Mesenchymal stem cell (in vitro differentiated cells and primary cell): ENCODE measurements at regions not wholly inside any gene's neighbourhood (a gene's known extent, or its start where the extent isn't known, plus 50 kb on each side); places are given as distances from the start of the nearest gene placed in this dataset.
"Not testable (repeated sequence)": the region's sequence is repeated elsewhere in the genome, so short reads cannot be mapped to it uniquely, and the experiment has no call there.

Experiments used
- DNase-seq: peaks from one replicate; pipeline ENCODE4 v3.0.0-alpha.2; 2013
- H2AFZ ChIP-seq: one replicate; pipeline ENCODE4 v1.6.1; 2013; ENCODE audit warnings: low read depth, mild to moderate bottlenecking, control low read depth, inconsistent platforms, low read length, moderate library complexity
- H2AK5ac ChIP-seq: 2 replicates; pipeline ENCODE4 v1.6.1; 2013; ENCODE audit warnings: low read length, moderate library complexity, mild to moderate bottlenecking, inconsistent platforms; ENCODE audit not compliant: severe bottlenecking
- H2BK120ac ChIP-seq: one replicate; pipeline ENCODE4 v1.6.1; 2013; ENCODE audit warnings: low read depth, mild to moderate bottlenecking, inconsistent platforms, low read length, moderate library complexity
- H2BK12ac ChIP-seq, 2 experiments: one replicate each; pipeline ENCODE4 v1.6.1; 2013; ENCODE audit warnings: inconsistent platforms in 2 of 2, low read length in 2 of 2, mild to moderate bottlenecking in 2 of 2, moderate library complexity in 2 of 2, control low read depth in 1 of 2
- H2BK15ac ChIP-seq: one replicate; pipeline ENCODE4 v1.6.1; 2013; ENCODE audit warnings: mild to moderate bottlenecking, low read depth, inconsistent platforms; ENCODE audit not compliant: poor library complexity, severe bottlenecking
- H2BK5ac ChIP-seq: 2 replicates; pipeline ENCODE4 v1.6.1; 2013; ENCODE audit warnings: low read depth, mild to moderate bottlenecking, low read length, control low read depth, inconsistent platforms; ENCODE audit not compliant: poor library complexity, severe bottlenecking
- H3K14ac ChIP-seq, 2 experiments: one replicate each; pipeline ENCODE4 v1.6.1; 2013; ENCODE audit warnings: inconsistent platforms in 2 of 2, low read length in 2 of 2, control low read depth in 1 of 2, mild to moderate bottlenecking in 1 of 2, moderate library complexity in 1 of 2
- H3K18ac ChIP-seq, 2 experiments: one replicate each; pipeline ENCODE4 v1.6.1; 2013; ENCODE audit warnings: inconsistent platforms in 2 of 2, low read length in 2 of 2, control low read depth in 1 of 2, low read depth in 1 of 2, mild to moderate bottlenecking in 1 of 2
- H3K23ac ChIP-seq, 2 experiments: one replicate each; pipeline ENCODE4 v1.6.1; 2013; ENCODE audit warnings: inconsistent platforms in 2 of 2, low read length in 2 of 2, mild to moderate bottlenecking in 2 of 2, moderate library complexity in 2 of 2, control low read depth in 1 of 2
- H3K27ac ChIP-seq: 2 replicates; pipeline ENCODE4 v1.5.1; 2013; ENCODE audit warnings: mild to moderate bottlenecking, moderate library complexity, low read length, control low read depth, inconsistent platforms; ENCODE audit not compliant: poor library complexity, severe bottlenecking
- H3K27me3 ChIP-seq, 2 experiments: 2 replicates each; pipeline versions ENCODE4 v1.6.1 to v1.7.0; 2013; ENCODE audit warnings: low read length in 2 of 2, mild to moderate bottlenecking in 2 of 2, moderate library complexity in 2 of 2, control low read depth in 1 of 2, inconsistent platforms in 1 of 2; ENCODE audit not compliant: control insufficient read depth in 1 of 2, insufficient read depth in 1 of 2
- H3K36me3 ChIP-seq, 2 experiments: 2 replicates each; pipeline versions ENCODE4 v1.6.1 to v1.7.0; 2013; ENCODE audit warnings: low read length in 2 of 2, control low read depth in 1 of 2, inconsistent platforms in 1 of 2, low read depth in 1 of 2, mild to moderate bottlenecking in 1 of 2; ENCODE audit not compliant: insufficient read depth in 2 of 2, control insufficient read depth in 1 of 2
- H3K4ac ChIP-seq, 2 experiments: one replicate each; pipeline ENCODE4 v1.6.1; 2013; ENCODE audit warnings: inconsistent platforms in 2 of 2, low read length in 2 of 2, mild to moderate bottlenecking in 2 of 2, moderate library complexity in 2 of 2, control low read depth in 1 of 2, low read depth in 1 of 2
- H3K4me1 ChIP-seq: 2 replicates; pipeline ENCODE4 v1.6.1; 2013; ENCODE audit warnings: low read depth, low read length, control low read depth; ENCODE audit not compliant: control insufficient read depth, insufficient read depth
- H3K4me2 ChIP-seq: 2 replicates; pipeline ENCODE4 v1.6.1; 2013; ENCODE audit warnings: low read length, mild to moderate bottlenecking, inconsistent platforms; ENCODE audit not compliant: poor library complexity, severe bottlenecking
- H3K4me3 ChIP-seq, 2 experiments: 2 replicates each; pipeline versions ENCODE4 v1.5.1 to v1.7.0; 2013; ENCODE audit warnings: low read length in 2 of 2, mild to moderate bottlenecking in 2 of 2, control low read depth in 1 of 2, low read depth in 1 of 2; ENCODE audit not compliant: insufficient read depth in 1 of 2
- H3K79me1 ChIP-seq: replicated peaks from 2 replicates; pipeline ENCODE4 v1.6.1; 2013; ENCODE audit warnings: mild to moderate bottlenecking, control low read depth, low read length, inconsistent platforms; ENCODE audit not compliant: poor library complexity, severe bottlenecking
- H3K9ac ChIP-seq: 2 replicates; pipeline ENCODE4 v1.7.0; 2013; ENCODE audit warnings: mild to moderate bottlenecking, low read length, moderate library complexity
- H3K9me3 ChIP-seq: 2 replicates; pipeline ENCODE4 v1.7.0; 2013; ENCODE audit warnings: mild to moderate bottlenecking, low read length; ENCODE audit not compliant: control insufficient read depth
- H4K8ac ChIP-seq: one replicate; pipeline ENCODE4 v1.6.1; 2013; ENCODE audit warnings: inconsistent platforms, mild to moderate bottlenecking, low read length, moderate library complexity
- H4K91ac ChIP-seq: one replicate; pipeline ENCODE4 v1.6.1; 2013; ENCODE audit warnings: mild to moderate bottlenecking, low read length, inconsistent platforms
- WGBS: methylation state at CpG from one replicate; pipeline ENCODE4 v1.1.7; 2013; ENCODE audit warnings: mixed read lengths; 5-methylcytosine and 5-hydroxymethylcytosine counted together

GRCh38 chr4:107348188-107349050, 312.3 kb upstream of the DKK2 start:
- H2AK5ac ChIP-seq = no peak overlapping the region
- DNase-seq = no peak
- H2BK15ac ChIP-seq = no peak overlapping the region
- no peak overlapping the region for H2AFZ ChIP-seq
- no peak overlapping the region for H3K23ac ChIP-seq
- 86% methylated on average over 6 of the region's 6 CpGs for WGBS
- no peak overlapping the region for H2BK12ac ChIP-seq
- no peaks in the 10 kb centered on the region for H3K27me3 ChIP-seq
- H2BK5ac ChIP-seq = no peak overlapping the region
- no peak overlapping the region for H3K4me2 ChIP-seq
- H3K79me1 ChIP-seq = no peaks in the 10 kb centered on the region
- no peak overlapping the region for H4K91ac ChIP-seq
- H3K9ac ChIP-seq = no peak overlapping the region
- no peak overlapping the region for H3K4ac ChIP-seq
- H3K14ac ChIP-seq = no peak overlapping the region
- no peaks in the 10 kb centered on the region for H3K4me1 ChIP-seq
- no peak overlapping the region for H4K8ac ChIP-seq
- peak overlapping the region; percentile 28 to 34 for H3K18ac ChIP-seq
- H3K4me3 ChIP-seq = no peak overlapping the region
- H3K9me3 ChIP-seq = no peaks in the 10 kb centered on the region
- H3K36me3 ChIP-seq = no peaks in the 10 kb centered on the region
- H2BK120ac ChIP-seq = no peak overlapping the region
- no peak overlapping the region for H3K27ac ChIP-seq

DNA sequence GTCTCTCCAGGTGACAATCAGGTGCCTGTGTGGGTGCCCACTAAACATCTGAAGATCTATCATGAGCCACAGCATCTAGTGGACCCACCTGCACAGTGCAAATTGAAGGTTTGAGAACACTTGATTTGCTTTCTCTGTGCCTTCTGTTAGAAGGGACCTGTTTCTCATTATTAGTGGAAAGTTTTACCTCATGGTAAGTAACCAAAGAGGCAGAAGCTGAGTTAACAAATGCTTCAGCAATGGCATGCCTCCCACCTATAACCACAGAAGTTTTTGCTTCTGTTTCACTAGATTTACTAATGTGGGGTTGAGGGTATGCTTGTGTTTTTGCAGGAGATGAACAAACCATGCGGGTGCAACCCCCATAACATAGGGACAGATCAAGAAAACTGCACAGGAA, 297.4 kb upstream of the DKK2 start:
- Histone ChIP-seq H2AK5ac (no peak overlapping the region), H3K9me3 (peaks cover 4% of the 10 kb centered on the region), H3K4ac (no peak overlapping the region), H2BK120ac (no peak overlapping the region), H2BK15ac (no peak overlapping the region), H3K4me3 (no peak overlapping the region), H4K8ac (no peak overlapping the region), H3K9ac (no peak overlapping the region), H3K4me2 (no peak overlapping the region), H3K27me3 (no peaks in the 10 kb centered on the region), H4K91ac (no peak overlapping the region), H3K4me1 (no peaks in the 10 kb centered on the region), H3K36me3 (no peaks in the 10 kb centered on the region), H3K27ac (no peak overlapping the region), H3K14ac (no peak overlapping the region), H3K79me1 (no peaks in the 10 kb centered on the region), H2BK5ac (no peak overlapping the region), H3K18ac (no peak overlapping the region), H3K23ac (no peak overlapping the region), H2AFZ (no peak overlapping the region), H2BK12ac (no peak overlapping the region)
- WGBS = 100% methylated on average over 1 of the region's 1 CpG
- no peak for DNase-seq

GRCh38 chr4:107332656-107333055, 296.5 kb upstream of the DKK2 start:
- H3K14ac ChIP-seq, H3K79me1 ChIP-seq, H3K18ac ChIP-seq, H2AFZ ChIP-seq, H3K4ac ChIP-seq, H2BK5ac ChIP-seq, H4K91ac ChIP-seq, H3K27ac ChIP-seq, H3K27me3 ChIP-seq, H2AK5ac ChIP-seq, H3K9ac ChIP-seq, H3K36me3 ChIP-seq, DNase-seq, H2BK120ac ChIP-seq, H2BK15ac ChIP-seq, H3K4me3 ChIP-seq, H4K8ac ChIP-seq, H3K4me2 ChIP-seq, H3K4me1 ChIP-seq, H2BK12ac ChIP-seq, H3K23ac ChIP-seq: not testable (repeated sequence)
- WGBS = 90% methylated on average over 1 of the region's 1 CpG
- H3K9me3 ChIP-seq = peaks cover 12% of the 10 kb centered on the region

GRCh38 chr4:107330916-107331315, 294.8 kb upstream of the DKK2 start:
- no peak for DNase-seq
- Histone ChIP-seq H2AK5ac (no peak overlapping the region), H3K36me3 (no peaks in the 10 kb centered on the region), H3K18ac (no peak overlapping the region), H3K9me3 (peaks cover 13% of the 10 kb centered on the region), H3K27ac (no peak overlapping the region), H3K23ac (no peak overlapping the region), H2AFZ (no peak overlapping the region), H3K14ac (no peak overlapping the region), H3K27me3 (no peaks in the 10 kb centered on the region), H3K4ac (no peak overlapping the region), H3K9ac (no peak overlapping the region), H4K8ac (no peak overlapping the region), H3K4me1 (no peaks in the 10 kb centered on the region), H3K79me1 (no peaks in the 10 kb centered on the region), H2BK5ac (no peak overlapping the region), H3K4me3 (no peak overlapping the region), H4K91ac (no peak overlapping the region), H2BK15ac (no peak overlapping the region), H3K4me2 (no peak overlapping the region), H2BK12ac (no peak overlapping the region), H2BK120ac (no peak overlapping the region)
